Inflammatory macrophage (primary cell): ENCODE measurements at regions not wholly inside any gene's neighbourhood (a gene's known extent, or its start where the extent isn't known, plus 50 kb on each side); places are given as distances from the start of the nearest gene placed in this dataset.
"Not testable (repeated sequence)": the region's sequence is repeated elsewhere in the genome, so short reads cannot be mapped to it uniquely, and the experiment has no call there.

Experiments used
- DNase-seq, 2 donors: peaks; one replicate each; pipeline ENCODE4 v3.0.0-alpha.2; 2020 to 2022

DNA sequence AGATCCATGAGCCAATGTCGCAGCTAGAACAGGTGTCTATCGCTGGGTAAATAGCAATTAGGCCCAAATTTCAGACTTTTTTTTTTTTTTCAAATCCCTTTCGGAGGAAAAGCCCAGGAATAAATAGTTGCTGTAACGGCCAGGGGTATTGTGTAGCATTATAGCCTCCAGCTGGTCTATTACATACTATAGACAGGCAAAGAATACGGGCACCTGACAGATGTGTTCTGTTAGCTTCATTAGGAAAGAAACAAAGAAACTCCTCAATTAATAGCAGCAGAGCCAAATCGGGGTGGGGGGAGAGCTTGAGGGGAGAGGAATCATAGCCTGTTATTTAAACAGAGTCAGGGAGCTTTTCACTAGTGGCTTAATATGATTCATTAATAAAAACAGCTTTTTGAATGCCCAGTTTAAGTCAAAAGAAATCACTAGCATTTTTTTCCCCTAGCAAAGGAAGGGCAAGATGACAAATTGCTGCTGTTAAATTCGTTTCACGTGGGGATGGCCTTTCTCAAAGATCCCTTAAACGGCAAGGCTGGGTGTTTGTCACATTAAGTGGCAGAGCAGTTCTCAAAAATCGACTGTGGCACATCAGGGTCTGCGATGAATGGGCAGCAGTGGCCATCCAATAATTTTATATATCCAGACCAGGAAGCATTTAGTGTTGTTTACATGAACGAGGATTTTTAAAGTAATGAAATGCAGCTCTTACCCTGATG is 139.4 kb downstream of the ID4 start:
- no peak for DNase-seq

DNA sequence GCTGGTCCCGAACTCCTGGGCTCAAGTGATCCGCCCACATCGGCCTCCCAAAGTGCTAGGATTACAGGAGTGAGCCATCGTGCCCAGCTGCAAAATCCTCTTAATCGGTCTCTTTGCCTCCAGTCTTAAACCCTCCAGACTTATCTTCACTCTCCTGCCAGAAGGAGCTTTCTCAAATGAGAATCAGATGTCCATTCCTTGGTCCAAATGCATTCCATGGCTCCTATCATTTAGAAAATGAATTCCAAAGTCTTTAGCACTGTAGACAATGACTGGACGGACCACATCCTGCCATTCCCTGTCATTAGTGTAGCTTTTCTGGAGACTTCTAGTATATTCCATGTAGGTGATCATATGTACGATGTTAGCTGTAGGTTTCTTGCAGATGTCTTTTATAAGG is 141.9 kb downstream of the ID4 start:
- DNase-seq, result no peak

DNA sequence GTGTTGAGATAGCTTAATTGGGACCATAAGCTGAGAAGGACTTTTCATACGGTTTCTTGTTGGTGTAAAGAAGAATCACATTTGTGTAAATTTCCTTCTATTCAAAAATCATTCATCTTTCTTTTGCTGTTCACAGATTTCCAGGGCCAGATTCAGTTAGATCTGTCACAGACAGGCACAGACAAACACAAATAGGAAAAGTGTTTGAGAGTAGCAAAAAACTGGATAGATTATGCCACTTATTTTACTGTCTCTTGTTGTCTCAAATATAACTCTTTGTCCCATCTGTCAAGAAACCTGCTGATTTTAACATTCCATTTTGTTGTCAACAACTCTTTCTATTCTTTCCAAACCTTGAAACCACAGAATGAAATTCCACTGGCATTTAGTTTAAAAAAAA is 142.8 kb downstream of the ID4 start:
- DNase-seq, result no peak

DNA sequence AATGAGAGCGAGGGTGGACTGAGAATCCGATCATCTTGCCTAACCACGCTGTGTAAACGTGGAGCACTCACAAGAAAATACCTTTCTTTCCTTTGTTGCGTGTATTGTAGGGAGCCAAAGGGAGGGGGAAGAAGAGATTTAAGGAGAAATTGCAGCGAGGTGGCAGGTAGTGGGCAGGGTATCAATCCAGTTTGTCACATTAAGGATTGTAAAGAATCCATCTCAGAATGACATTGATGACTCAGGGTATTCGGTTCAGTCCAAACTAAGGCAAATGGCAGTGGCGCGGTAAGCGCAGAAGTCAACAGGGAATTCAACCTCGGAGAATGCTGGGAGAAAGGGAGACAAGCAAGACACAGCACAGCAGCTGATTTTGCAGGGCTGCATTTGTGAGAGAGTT is 146.2 kb downstream of the ID4 start:
- no peak for DNase-seq

DNA sequence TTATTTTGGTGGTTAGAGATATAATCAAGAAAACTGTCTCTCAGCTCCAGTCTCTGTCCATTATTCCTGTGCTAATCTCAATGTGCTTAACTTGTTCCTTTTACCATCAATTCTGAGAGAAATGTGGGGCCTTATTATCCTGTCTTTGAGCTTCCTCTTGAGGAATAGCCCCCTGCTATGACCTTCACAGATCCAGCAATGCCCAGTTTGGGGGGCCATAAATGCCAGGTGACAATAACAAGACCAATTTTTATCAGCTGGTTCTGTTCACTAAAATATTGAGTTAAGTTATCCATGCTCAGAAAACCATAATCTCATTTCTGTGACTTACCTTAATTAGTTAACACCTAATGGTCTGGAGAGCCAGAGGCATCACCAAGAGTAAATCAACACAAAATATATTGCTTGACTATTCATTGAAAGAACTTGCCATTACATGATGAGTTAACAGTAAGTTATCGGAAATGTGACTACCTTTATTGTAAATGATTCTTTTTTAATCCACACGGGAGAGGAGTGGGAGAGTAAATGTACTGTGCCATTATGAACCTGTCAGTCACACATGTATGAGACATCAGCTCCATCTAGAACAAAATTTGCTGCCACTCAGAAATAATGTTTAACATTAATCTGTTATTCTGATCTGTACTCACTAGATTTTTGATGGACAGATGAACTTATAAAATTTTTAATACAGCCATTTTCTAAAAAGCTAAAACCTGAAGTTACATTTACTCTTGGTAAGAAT is 149.7 kb downstream of the ID4 start:
- no peak for DNase-seq

DNA sequence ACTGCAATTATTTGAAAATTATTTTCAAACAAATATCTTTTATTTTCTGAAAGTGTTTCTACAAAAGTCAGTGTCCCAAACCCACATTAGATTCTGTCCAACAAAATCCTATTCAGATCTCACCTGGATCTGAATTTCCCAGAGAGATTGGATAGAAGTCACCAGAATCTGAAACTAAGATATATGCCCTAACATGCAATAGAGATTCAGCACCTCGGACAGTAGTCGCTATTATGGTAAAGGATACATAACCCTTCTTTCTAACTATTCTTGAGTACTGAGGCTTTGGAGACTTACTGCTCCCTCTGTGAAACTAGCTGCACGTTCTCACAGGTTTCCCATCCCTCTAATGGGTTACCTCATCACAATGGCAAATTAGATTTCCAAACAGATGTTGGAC is 151.4 kb downstream of the ID4 start:
- DNase-seq, result no peak

DNA sequence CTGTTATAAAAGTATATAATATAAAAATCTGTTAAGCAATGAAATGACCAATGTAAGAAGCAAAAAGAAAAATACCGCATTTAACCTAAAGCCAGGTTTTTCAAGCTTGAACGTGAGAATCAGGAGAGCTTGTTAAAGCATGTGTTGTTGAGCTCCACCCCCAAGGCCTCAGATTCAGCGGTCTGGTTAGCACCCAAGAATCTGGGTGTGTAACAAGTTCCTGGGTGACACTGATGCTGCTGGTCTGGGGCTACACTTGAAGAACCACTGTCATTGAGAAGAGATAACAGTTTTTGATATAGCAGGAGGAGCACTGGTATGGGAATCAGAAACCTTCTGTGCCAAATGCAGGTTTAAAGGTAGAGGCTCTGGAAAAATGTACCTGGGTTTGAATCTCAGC is 154.0 kb downstream of the ID4 start:
- DNase-seq, result no peak

DNA sequence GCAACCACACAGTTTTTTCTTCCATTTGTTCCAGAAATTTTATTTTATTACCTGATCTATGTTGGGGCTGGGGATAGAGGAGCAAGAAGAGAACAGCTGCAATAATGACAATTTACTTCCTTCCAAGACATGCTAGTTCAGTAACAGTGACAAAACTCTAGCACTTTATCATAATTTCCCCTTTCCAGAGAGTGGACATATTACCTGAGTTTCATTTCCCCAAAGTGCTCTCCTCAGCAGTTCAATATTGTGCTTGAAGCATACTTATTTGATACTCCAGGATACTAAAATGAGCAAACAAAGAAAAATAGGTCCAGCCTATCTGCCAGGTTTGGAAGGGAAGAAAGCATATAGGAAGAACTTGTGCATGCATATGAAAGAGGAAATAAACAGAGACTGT is 157.7 kb downstream of the ID4 start:
- DNase-seq, result no peak

DNA sequence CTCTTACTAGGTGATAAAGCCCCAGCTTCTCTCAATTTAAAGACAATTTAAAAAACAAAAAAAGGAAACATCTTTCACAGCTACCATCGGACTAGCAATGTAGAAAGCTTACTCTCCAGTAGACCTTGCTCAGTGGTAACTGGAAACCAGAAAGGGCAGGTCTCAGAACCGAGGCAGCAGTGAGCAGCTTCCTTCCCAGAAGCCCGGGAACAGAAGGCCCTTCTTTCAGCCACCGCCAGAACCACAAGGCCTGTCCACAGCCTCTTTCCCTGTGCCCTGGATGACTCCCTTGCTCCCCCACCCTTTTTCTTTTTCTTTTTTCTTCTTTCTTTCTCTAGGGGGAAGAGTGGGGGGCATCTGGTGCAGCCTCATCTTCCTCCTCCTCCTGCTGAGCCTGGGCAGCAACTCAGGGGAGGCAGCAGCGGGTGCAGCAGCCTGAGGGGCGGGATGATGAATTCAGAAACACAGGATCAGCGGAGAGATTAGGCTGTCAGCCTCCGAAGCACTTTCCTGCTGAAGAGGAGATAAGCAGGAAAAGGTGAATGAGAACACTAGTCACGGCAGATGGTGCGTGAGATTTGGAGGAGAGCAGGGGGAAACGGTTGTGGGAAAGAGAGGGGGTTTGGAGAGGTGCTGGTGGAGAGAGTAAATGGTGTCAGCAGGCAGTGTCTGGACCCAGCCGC is 158.5 kb downstream of the ID4 start:
- no peak for DNase-seq

DNA sequence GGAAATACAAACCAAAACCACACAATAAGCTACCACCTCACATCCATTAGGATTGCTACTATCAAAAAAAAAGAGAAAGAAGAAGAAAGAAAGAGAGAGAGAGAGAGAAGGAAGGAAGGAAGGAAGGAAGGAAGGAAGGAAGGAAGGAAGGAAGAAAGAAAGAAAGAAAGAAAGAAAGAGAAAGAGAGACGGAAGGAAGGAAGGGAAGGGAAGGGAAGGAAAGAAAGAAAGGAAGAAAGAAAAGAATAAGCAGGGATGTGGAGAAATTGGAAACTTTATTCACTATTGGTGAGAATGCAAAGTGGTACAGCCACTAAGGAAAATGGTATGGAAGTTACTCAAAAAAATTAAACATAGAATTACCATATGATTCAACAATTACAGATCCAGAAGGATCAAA is 159.9 kb downstream of the ID4 start:
- DNase-seq, result no peak

DNA sequence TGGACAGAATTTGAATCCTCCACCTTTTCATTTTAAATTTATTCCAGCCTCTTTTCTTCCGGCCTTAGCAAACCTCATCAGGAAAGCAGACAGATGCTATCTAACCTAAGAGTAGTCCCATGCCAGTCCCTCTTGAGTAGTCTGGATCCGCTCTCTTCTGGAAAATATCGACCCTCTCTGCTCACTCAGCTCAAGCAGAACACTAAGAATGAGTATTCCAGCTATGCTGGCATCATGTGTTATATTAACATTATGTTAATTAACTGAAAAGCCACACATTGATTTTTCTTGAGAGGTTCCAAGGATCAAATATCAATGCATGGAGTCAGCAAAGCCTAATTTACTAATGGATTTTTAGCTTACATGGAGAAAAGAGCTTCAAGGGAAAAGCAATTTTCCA is 161.4 kb downstream of the ID4 start:
- DNase-seq, result no peak

DNA sequence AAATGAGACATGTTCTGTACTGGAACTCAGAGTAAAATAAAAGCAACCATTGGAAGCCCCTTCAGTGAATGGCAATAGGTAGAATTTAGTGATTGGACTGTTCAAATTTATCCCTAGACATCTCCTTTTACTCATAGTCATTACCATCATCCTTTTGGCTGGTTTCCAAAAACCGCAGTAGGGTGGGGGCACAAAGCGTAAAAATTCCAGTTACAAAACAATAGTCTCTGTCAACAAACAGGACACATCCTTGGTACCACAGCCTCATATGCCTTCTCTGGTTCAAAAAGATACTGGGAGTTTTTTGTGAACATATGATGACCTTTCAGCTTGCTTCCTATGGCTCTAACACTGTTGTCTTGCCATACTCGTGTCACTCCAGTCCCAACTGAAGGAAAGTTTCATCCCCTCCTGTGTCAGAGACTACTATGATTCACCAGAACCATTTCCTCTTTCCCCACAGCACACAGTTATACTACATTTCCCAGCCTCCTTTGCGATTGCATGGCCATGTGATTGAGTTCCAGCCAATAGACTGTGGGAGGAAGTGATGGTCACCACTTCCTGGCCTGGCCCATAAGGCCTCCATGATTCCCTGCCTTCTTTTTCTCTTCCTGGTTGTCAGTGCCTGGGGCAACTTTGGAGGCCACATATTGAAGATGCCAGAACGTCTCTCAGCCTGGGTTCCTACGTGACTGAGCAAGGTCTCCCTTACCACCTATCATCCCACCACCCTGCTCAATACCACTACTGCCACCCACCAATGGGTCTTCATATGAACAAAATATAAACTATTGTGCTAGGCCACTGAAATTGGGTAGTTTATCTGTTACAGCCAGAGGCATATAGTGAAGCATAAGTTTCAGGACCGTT is 162.4 kb downstream of the ID4 start:
- peak; percentile 55 to 62 for DNase-seq

DNA sequence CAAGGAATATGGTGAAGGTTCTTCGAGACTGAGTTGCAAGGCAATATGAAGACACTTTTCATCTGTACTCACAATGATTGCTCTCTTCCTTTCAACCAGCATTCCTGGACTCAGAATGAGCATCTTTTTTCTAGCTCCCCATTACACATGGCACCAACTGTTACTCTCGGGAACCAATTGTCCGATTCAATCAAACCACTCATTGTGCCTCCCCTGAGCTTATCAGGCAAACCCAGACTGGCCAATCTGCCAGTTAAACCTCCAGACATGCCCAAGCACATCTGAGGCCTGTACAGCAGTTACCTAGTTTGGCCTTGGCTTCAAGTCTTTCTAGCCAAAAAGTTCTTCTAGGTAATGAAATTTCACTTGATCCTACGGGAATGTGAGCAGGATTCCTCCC is 164.1 kb downstream of the ID4 start:
- DNase-seq, result no peak

DNA sequence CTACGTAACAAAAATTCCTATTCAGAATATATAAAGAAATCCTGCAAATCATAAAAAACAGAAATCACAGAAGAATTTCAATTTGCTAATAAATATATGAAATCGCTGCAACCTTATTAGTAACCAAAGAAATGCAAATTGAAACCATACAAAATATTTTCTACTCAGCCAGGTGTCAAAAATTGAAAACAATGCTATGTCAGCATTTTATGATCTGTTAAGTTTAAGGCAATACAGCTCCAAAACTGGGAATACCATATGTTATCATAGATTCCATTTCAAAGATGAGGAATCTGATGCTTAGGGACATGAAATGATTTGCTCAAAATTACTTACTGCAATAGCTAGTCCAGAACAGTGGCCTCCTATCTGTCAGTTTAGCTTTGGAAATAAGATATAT is 168.9 kb downstream of the ID4 start:
- no peak for DNase-seq

DNA sequence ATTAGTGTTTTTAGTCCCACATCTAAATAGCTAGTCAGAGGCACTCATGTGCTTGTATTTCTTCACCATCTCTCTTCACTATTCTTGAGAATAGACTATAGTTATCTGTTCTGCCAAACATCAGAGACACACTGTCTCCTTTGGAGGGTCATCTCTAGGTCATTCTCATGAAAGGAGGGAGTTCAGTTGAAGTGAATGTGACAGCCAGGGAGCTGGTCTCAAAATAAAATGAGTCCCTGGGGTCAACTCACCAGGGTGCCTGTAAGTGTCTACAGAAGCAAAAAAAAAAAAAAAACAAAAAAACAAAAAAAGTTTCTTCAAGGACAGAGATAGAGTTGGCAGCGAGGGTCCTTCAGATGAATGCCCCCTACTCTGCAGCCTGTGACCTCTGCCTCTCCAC is 171.0 kb downstream of the ID4 start:
- no peak for DNase-seq

DNA sequence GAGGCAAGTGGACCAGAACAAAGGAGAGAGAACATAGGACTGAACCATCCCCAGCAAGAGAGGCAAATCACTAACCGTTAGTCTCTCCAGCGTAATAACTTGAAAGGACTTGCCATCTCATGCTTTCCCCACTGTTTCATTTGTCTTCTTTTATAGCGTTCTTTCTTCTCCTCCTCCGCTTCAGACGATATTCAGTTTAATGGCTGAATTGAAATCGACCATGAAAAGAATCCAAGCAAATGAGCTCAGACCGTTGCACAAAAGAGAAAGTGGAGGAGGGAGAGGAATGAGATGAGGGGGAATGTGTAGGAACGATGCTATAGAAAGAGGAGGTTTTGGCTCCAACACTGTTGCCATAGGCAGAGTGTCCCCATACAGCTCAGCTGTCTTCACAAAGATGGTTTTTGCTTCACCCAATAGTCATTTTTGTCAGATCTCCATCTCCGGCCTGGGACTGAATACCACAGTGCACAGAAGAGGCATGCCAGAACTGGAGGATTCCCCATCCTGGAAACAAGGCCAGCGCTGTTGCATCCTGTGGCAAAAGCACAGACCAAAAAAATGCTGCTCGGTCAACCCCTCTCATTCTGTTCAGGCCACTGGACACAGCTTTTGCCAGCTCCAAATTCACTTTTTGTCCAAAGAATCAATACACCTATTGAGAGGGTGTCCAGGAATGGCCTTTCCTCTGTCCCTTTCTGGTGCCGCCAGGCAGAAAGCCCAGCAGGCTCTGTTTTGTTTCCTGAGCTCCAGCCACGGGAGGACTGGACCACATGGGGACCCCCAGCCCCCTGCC is 176.1 kb downstream of the ID4 start:
- no peak for DNase-seq

DNA sequence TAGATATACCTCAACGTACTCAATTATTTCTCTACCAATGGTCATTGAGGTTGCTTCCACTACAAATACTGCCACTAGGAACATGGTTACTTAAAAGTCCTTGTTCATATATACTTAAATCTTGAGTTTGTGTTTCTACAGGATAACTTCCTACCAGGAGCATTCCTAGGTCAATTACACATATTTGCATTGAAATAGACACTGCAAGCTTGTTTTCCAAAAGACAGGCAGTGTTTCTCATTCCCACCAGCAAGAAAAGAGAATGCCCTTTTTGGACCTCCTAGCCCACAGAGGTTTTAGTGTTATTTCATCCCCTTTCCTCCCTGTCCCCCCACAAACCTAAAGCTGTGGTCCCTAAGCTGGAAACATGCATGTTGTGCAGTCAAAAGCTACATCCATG is 177.3 kb downstream of the ID4 start:
- DNase-seq, result no peak

DNA sequence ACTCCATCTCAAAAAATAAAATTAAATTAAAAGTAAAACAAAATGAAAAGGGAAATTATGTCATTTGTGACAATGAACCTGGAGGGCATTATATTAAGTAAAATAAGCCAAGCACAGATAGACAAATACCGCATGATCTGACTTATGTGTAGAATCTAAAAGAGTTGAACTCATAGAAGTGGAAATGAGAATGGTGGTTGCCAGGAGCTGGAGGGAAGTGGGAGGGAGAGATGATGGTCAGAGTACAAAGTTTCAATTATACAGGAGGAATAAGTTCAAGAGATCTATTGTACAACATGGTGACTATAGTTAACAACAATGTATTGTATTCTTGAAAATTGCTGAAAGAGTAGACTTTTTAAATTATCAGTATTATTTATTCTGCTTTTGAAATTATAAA is 183.4 kb downstream of the ID4 start:
- no peak for DNase-seq

DNA sequence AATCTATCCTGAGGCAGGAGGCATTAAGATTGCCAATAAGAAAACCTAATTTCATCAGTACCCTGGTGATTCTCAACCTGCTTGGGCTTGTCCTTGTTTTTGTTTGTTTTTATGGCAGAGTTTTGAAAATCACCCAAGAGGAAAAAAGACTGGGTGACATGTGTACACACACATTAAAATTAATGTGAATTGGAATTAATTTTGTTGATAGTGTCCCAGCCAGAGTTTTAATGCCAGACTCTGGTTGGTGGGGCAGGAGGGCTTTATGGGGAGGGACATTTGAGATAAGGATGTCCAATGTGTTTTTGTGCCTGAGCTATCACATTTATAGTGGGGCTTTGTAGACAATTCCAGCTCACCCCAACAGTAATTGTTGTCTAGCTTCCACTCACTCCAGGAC is 184.6 kb downstream of the ID4 start:
- DNase-seq, result no peak

DNA sequence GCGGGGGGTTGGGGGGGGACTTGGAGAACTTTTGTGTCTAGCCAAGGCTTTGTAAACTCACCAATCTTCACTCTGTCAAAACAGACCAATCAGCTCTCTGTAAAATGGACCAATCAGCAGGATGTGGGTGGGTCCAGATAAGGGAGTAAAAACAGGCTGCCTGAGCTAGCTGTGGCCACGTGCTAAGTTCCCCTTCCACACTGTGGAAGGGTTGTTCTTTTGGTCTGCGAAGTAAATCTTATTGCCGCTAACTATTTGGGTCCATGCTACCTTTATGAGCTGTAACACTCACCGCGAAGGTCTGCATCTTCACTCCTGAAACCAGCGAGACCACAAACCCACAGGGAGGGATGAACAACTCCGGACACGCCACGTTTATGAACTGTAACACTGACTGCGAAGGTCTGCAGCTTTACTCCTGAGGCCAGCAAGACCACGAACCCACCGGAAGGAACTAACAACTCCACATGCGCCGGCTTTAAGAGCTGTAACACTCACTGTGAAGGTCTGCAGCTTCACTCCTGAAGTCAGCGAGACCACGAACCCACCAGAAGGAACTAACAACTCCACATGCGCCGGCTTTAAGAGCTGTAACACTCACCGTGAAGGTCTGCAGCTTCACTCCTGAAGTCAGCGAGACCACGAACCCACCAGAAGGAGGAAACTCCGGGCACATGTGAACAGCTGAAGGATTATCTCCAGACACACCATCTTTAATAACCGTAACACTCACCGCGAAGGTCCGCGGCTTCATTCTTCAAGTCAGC is 186.6 kb downstream of the ID4 start:
- not testable (repeated sequence) for DNase-seq

DNA sequence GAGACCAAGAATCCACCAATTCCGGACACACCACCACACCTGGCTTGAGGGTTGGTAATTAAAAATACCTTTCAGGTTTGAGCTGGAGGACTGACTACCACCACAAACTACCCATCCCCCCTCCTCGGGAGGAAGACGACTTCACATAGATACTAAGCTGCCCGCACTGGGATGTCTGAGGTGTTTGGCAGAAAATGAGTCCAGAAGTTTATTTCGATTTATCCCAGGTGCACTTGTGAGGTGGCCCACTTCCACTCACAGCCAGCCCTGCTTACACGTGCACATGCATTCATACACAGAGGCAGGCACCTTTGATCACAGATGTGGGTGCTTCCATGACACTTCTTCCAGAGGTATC is 187.1 kb downstream of the ID4 start:
- no peak for DNase-seq
